GM12878 (cell line): ENCODE measurements at regions not wholly inside any gene's neighbourhood (a gene's known extent, or its start where the extent isn't known, plus 50 kb on each side); places are given as distances from the start of the nearest gene placed in this dataset.

Experiments used
- ATF2 ChIP-seq: IDR thresholded peaks from 2 replicates; pipeline ENCODE4 v1.6.1; 2012; ENCODE audit warnings: low read length, inconsistent platforms
- CBFB ChIP-seq: IDR thresholded peaks from 2 replicates; pipeline ENCODE4 v1.6.1; 2016; ENCODE audit warnings: antibody characterized with exemption, low read depth
- TF ChIP-seq, protein P1 (sequence below): IDR thresholded peaks from 2 replicates; pipeline ENCODE4 v1.6.1; 2012; ENCODE audit warnings: improper control_type of control experiment, low read depth, low read length; ENCODE audit not compliant: insufficient replicate concordance

DNA sequence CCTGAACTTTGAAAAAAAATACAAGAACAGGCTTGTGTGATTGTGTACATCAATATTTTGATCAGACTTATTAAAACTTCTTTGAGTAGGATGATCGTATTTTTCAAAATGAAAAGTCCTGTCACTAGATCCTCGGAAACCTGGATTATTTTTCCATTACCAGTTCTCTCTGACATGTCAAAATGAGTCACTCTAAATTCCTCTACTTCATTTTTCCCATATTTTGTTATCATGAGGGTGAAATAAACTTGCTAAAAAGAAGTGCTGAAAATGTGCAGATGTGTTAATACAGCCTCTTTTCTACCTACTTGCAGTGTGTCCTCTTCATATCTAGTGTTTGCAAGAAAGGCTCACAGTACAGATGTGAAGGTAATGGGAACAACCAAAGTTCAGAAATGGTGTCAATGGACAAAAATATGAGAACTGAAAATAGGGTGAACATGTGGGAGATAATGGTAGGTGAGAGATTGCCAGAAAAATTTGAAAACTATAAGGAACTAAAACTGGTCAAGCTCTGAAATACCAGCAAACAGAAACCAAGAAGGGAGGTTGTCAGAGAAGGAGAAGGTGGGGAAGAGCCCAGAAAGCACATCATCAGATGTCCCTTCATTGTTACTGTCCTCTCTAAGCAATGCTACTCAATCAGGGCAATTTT, 108.2 kb downstream of the EOMES start (continued):
- TF ChIP-seq, protein P1, sequence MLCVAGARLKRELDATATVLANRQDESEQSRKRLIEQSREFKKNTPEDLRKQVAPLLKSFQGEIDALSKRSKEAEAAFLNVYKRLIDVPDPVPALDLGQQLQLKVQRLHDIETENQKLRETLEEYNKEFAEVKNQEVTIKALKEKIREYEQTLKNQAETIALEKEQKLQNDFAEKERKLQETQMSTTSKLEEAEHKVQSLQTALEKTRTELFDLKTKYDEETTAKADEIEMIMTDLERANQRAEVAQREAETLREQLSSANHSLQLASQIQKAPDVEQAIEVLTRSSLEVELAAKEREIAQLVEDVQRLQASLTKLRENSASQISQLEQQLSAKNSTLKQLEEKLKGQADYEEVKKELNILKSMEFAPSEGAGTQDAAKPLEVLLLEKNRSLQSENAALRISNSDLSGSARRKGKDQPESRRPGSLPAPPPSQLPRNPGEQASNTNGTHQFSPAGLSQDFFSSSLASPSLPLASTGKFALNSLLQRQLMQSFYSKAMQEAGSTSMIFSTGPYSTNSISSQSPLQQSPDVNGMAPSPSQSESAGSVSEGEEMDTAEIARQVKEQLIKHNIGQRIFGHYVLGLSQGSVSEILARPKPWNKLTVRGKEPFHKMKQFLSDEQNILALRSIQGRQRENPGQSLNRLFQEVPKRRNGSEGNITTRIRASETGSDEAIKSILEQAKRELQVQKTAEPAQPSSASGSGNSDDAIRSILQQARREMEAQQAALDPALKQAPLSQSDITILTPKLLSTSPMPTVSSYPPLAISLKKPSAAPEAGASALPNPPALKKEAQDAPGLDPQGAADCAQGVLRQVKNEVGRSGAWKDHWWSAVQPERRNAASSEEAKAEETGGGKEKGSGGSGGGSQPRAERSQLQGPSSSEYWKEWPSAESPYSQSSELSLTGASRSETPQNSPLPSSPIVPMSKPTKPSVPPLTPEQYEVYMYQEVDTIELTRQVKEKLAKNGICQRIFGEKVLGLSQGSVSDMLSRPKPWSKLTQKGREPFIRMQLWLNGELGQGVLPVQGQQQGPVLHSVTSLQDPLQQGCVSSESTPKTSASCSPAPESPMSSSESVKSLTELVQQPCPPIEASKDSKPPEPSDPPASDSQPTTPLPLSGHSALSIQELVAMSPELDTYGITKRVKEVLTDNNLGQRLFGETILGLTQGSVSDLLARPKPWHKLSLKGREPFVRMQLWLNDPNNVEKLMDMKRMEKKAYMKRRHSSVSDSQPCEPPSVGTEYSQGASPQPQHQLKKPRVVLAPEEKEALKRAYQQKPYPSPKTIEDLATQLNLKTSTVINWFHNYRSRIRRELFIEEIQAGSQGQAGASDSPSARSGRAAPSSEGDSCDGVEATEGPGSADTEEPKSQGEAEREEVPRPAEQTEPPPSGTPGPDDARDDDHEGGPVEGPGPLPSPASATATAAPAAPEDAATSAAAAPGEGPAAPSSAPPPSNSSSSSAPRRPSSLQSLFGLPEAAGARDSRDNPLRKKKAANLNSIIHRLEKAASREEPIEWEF: no peak
- TF ChIP-seq CBFB: no peak
- no peak for TF ChIP-seq ATF2
